IMR-90 (cell line): ENCODE measurements at regions not wholly inside any gene's neighbourhood (a gene's known extent, or its start where the extent isn't known, plus 50 kb on each side); places are given as distances from the start of the nearest gene placed in this dataset.

Source experiments
- ATAC-seq: fragments of 200-7000 bp; cut with Tn5 transposase; 2 replicates; pipeline ENCODE4 v1.9.1; 2020; ENCODE audit warnings: low read depth, mild to moderate bottlenecking, moderate library complexity
- BruUV-seq: library from RNA; stranded (reverse); fragments of 400-500 nt; replicated peaks from 2 replicates; lab custom pipeline; 2021; lab: Mats Ljungman, UMichigan
- CTCF ChIA-PET: fragments of 300-600 bp; formaldehyde crosslinking; extraction: SDS; loops from one replicate; lab custom pipeline; 2021; ENCODE audit warnings: antibody characterized with exemption; lab: Yijun Ruan, JAX
- POLR2A ChIA-PET: fragments of 300-600 bp; sonication (Branson Sonifier 250); formaldehyde crosslinking; loops from one replicate; lab custom pipeline; 2022; ENCODE audit warnings: antibody characterized with exemption; ENCODE audit not compliant: unreplicated experiment; lab: Charles Lee
- DNase-seq: peaks from one replicate; pipeline ENCODE4 v3.0.0; 2013
- H2AFZ ChIP-seq: replicated peaks from 2 replicates; pipeline ENCODE3; 2013; ENCODE audit warnings: low read length, mild to moderate bottlenecking; ENCODE audit not compliant: poor library complexity
- H2AK5ac ChIP-seq: 2 replicates; pipeline ENCODE4 v1.6.1; 2013; ENCODE audit warnings: low read depth, low read length, inconsistent platforms
- H2AK9ac ChIP-seq: replicated peaks from 2 replicates; pipeline ENCODE3; 2013; ENCODE audit warnings: mild to moderate bottlenecking, low read depth, low read length, moderate library complexity; ENCODE audit not compliant: poor library complexity
- H2BK120ac ChIP-seq: 2 replicates; pipeline ENCODE4 v1.6.1; 2013; ENCODE audit warnings: low read depth, low read length, inconsistent platforms
- H2BK15ac ChIP-seq: 3 replicates; pipeline ENCODE4 v1.6.1; 2013; ENCODE audit warnings: low read depth, low read length, inconsistent platforms
- H2BK20ac ChIP-seq: 2 replicates; pipeline ENCODE4 v1.6.1; 2013; ENCODE audit warnings: low read depth, mild to moderate bottlenecking, inconsistent platforms, low read length, moderate library complexity
- H2BK5ac ChIP-seq: 2 replicates; pipeline ENCODE4 v1.6.1; 2013; ENCODE audit warnings: mild to moderate bottlenecking, low read depth, low read length, inconsistent platforms; ENCODE audit not compliant: poor library complexity, severe bottlenecking
- H3K14ac ChIP-seq: replicated peaks from 2 replicates; pipeline ENCODE4 v1.6.1; 2013; ENCODE audit warnings: low read depth, low read length, inconsistent platforms
- H3K18ac ChIP-seq: 2 replicates; pipeline ENCODE4 v1.6.1; 2013; ENCODE audit warnings: low read depth, low read length, control low read depth
- H3K23ac ChIP-seq: 2 replicates; pipeline ENCODE4 v1.6.1; 2013; ENCODE audit warnings: low read depth, low read length, inconsistent platforms
- H3K27ac ChIP-seq: 2 replicates; pipeline ENCODE4 v1.5.1; 2013; ENCODE audit warnings: mild to moderate bottlenecking, control low read depth, low read length; ENCODE audit not compliant: insufficient read depth
- H3K27me3 ChIP-seq: 2 replicates; pipeline ENCODE4 v1.6.1; 2013; ENCODE audit warnings: low read length; ENCODE audit not compliant: control insufficient read depth, insufficient read depth
- H3K36me3 ChIP-seq: 2 replicates; pipeline ENCODE4 v1.6.1; 2013; ENCODE audit warnings: low read length, mixed read lengths; ENCODE audit not compliant: control insufficient read depth, insufficient read depth
- H3K4ac ChIP-seq: 2 replicates; pipeline ENCODE4 v1.6.1; 2013; ENCODE audit warnings: low read depth, low read length, inconsistent platforms
- H3K4me1 ChIP-seq: 2 replicates; pipeline ENCODE4 v1.6.1; 2013; ENCODE audit warnings: low read length, mixed read lengths; ENCODE audit not compliant: control insufficient read depth, insufficient read depth
- H3K4me2 ChIP-seq: 2 replicates; pipeline ENCODE4 v1.6.1; 2013; ENCODE audit warnings: low read depth, mild to moderate bottlenecking, control low read depth, low read length, moderate library complexity
- H3K4me3 ChIP-seq: 2 replicates; pipeline ENCODE4 v1.5.1; 2013; ENCODE audit warnings: low read depth, mild to moderate bottlenecking, control low read depth, low read length, moderate library complexity; ENCODE audit not compliant: insufficient read depth
- H3K56ac ChIP-seq: 2 replicates; pipeline ENCODE4 v1.6.1; 2013; ENCODE audit warnings: low read length, inconsistent platforms; ENCODE audit not compliant: insufficient read depth; ENCODE audit errors: extremely low read depth
- H3K79me1 ChIP-seq, 2 experiments: 2 replicates each; pipeline ENCODE4 v1.6.1; 2013; ENCODE audit warnings: low read length in 2 of 2, inconsistent platforms in 1 of 2, low read depth in 1 of 2
- H3K9ac ChIP-seq: 2 replicates; pipeline ENCODE4 v1.6.1; 2013; ENCODE audit warnings: low read depth, low read length, control low read depth
- H3K9me1 ChIP-seq: 2 replicates; pipeline ENCODE4 v1.6.1; 2013; ENCODE audit warnings: low read length, inconsistent platforms; ENCODE audit not compliant: insufficient read depth
- H3K9me3 ChIP-seq: 2 replicates; pipeline ENCODE4 v1.6.1; 2013; ENCODE audit warnings: low read length; ENCODE audit not compliant: control insufficient read depth, insufficient read depth
- H4K20me1 ChIP-seq: 2 replicates; pipeline ENCODE4 v1.6.1; 2013; ENCODE audit warnings: low read length, inconsistent platforms; ENCODE audit not compliant: insufficient read depth
- H4K5ac ChIP-seq: 2 replicates; pipeline ENCODE4 v1.6.1; 2013; ENCODE audit warnings: mild to moderate bottlenecking, low read depth, low read length, control low read depth
- H4K8ac ChIP-seq, 2 experiments: 2 replicates each; pipeline ENCODE4 v1.6.1; 2013; ENCODE audit warnings: low read depth in 2 of 2, low read length in 2 of 2, control low read depth in 1 of 2, inconsistent platforms in 1 of 2
- H4K91ac ChIP-seq: 2 replicates; pipeline ENCODE4 v1.6.1; 2013; ENCODE audit warnings: low read depth, low read length, inconsistent platforms; ENCODE audit not compliant: insufficient read depth
- BHLHE40 ChIP-seq: fragments of 150-350 bp; IDR thresholded peaks from 2 replicates; pipeline ENCODE4 v1.6.1; 2016; ENCODE audit warnings: mild to moderate bottlenecking, low read depth, low read length
- CEBPB ChIP-seq: IDR thresholded peaks from 2 replicates; pipeline ENCODE4 v1.6.1; 2012; ENCODE audit warnings: low read depth, low read length, improper control_type of control experiment
- CHD1 ChIP-seq: IDR thresholded peaks from 2 replicates; pipeline ENCODE4 v1.6.1; 2012; ENCODE audit warnings: low read depth, low read length, improper control_type of control experiment
- FOS ChIP-seq: fragments of 150-350 bp; IDR thresholded peaks from 2 replicates; pipeline ENCODE4 v1.6.1; 2016; ENCODE audit warnings: low read depth, low read length
- MAFK ChIP-seq: IDR thresholded peaks from 2 replicates; pipeline ENCODE4 v1.6.1; 2012; ENCODE audit warnings: low read depth, low read length, improper control_type of control experiment
- MAZ ChIP-seq: IDR thresholded peaks from 2 replicates; pipeline ENCODE4 v1.6.1; 2012; ENCODE audit warnings: low read depth, mild to moderate bottlenecking, low read length, improper control_type of control experiment, moderate library complexity, borderline replicate concordance
- MXI1 ChIP-seq: IDR thresholded peaks from 2 replicates; pipeline ENCODE4 v1.6.1; 2012; ENCODE audit warnings: low read depth, mild to moderate bottlenecking, low read length, moderate library complexity, borderline replicate concordance
- NFE2L2 ChIP-seq: fragments of 150-350 bp; IDR thresholded peaks from 2 replicates; pipeline ENCODE4 v1.6.1; 2016; ENCODE audit warnings: low read depth, mild to moderate bottlenecking, low read length
- POLR2A ChIP-seq: IDR thresholded peaks from 2 replicates; pipeline ENCODE4 v1.6.1; 2012; ENCODE audit warnings: mild to moderate bottlenecking, low read depth, low read length
- RAD21 ChIP-seq: IDR thresholded peaks from 2 replicates; pipeline ENCODE4 v1.6.1; 2012; ENCODE audit warnings: low read length, improper control_type of control experiment
- RCOR1 ChIP-seq: IDR thresholded peaks from 2 replicates; pipeline ENCODE4 v1.6.1; 2012; ENCODE audit warnings: mild to moderate bottlenecking, low read length, improper control_type of control experiment; ENCODE audit not compliant: insufficient replicate concordance
- RFX5 ChIP-seq: IDR thresholded peaks from 2 replicates; pipeline ENCODE4 v1.8.0; 2012; ENCODE audit warnings: low read depth, mild to moderate bottlenecking, low read length, moderate library complexity
- SMC3 ChIP-seq: fragments of 150-350 bp; IDR thresholded peaks from 2 replicates; pipeline ENCODE4 v1.6.1; 2016; ENCODE audit warnings: low read depth, mild to moderate bottlenecking, antibody characterized with exemption, low read length, moderate library complexity
- WGBS, 2 experiments: methylation state at CpG; one replicate each; pipeline versions ENCODE4 v1.1.5 to v1.1.7; 2013; ENCODE audit warnings: missing lambda C conversion rate in 2 of 2; ENCODE audit not compliant: insufficient read length in 1 of 2; ENCODE audit errors: extremely low coverage in 2 of 2; 5-methylcytosine and 5-hydroxymethylcytosine counted together
- dilution Hi-C: fragments of 300-500 bp; cut with HindIII; formaldehyde crosslinking; loops from one replicate; pipeline ENCODE4 v1.14.3; 2018; ENCODE audit warnings: low sequenced_read_pairs; ENCODE audit not compliant: unreplicated experiment
- in situ Hi-C: fragments of 300-500 bp; cut with MboI; formaldehyde crosslinking; loops from 3 replicates; pipeline ENCODE4 v1.14.3; 2019; ENCODE audit warnings: low sequenced_read_pairs, inconsistent platforms, mixed read lengths
- intact Hi-C: fragments of 100-400 bp; cut with micrococcal nuclease; formaldehyde crosslinking; loops from 2 replicates; pipeline ENCODE4 v1.10.0; 2022
- TF ChIP-seq, protein P1 (sequence below): fragments of 150-350 bp; IDR thresholded peaks from 2 replicates; pipeline ENCODE4 v1.6.1; 2016; ENCODE audit warnings: low read depth, mild to moderate bottlenecking, low read length, moderate library complexity, borderline replicate concordance
- TF ChIP-seq, protein P2 (sequence below): fragments of 150-350 bp; IDR thresholded peaks from 2 replicates; pipeline ENCODE4 v1.6.1; 2017; ENCODE audit warnings: mild to moderate bottlenecking, antibody characterized with exemption, low read length, low read depth
- TF ChIP-seq, protein P3 (sequence below): conservative IDR thresholded peaks from 2 replicates; pipeline ENCODE4 v1.5.1; 2012; ENCODE audit warnings: mild to moderate bottlenecking, low read depth, low read length, improper control_type of control experiment

DNA sequence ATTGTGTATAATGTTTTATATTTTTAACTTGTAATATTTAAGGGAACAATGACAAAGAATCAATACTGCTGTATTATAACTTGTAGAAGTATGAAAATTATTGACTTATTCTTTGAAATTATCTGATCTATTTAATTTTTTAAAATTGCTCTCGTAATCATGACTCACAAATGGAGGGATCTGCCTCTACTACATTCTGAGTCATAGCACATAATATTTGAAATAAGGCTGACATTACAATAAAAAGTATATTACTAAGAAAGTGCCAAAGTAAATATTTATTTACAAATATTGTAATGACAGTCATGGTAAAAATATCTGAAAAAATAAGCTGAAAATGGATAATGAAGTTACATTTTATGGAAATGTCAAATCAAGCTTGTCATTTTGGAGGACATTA is 1144.6 kb upstream of the CDH2 start:
- no peak overlapping the region for H2BK15ac ChIP-seq
- DNase-seq (peak; percentile 2), ATAC-seq (no peak)
- no peak overlapping the region for H3K4me2 ChIP-seq
- dilution Hi-C loops = no loop called here
- no peak overlapping the region for H3K27ac ChIP-seq
- H2AK5ac ChIP-seq = no peak overlapping the region
- H3K4me3 ChIP-seq = no peak overlapping the region
- no peak overlapping the region for H2AK9ac ChIP-seq
- no peaks in the 10 kb centered on the region for H3K4me1 ChIP-seq
- WGBS, 2 experiments = no CpG with 5 or more reads among the region's 1 CpG
- H2AFZ ChIP-seq = no peak overlapping the region
- H4K91ac ChIP-seq = no peak overlapping the region
- H4K5ac ChIP-seq = no peak overlapping the region
- H3K9me1 ChIP-seq = no peaks in the 10 kb centered on the region
- intact Hi-C loops = no loop called here
- H3K4ac ChIP-seq = no peak overlapping the region
- H3K14ac ChIP-seq = no peak overlapping the region
- no peaks in the 10 kb centered on the region for H3K79me1 ChIP-seq
- no peak overlapping the region for H2BK20ac ChIP-seq
- no peaks in the 10 kb centered on the region for H4K20me1 ChIP-seq
- no peaks in the 10 kb centered on the region for H3K27me3 ChIP-seq
- no peak overlapping the region for H3K18ac ChIP-seq
- H2BK120ac ChIP-seq = no peak overlapping the region
- no peak overlapping the region for H2BK5ac ChIP-seq
- no peak overlapping the region for H3K56ac ChIP-seq
- no peaks in the 10 kb centered on the region for H3K36me3 ChIP-seq
- ChIA-PET CTCF (no interaction called here), POLR2A (no interaction called here)
- no peak overlapping the region for H4K8ac ChIP-seq
- TF ChIP-seq MXI1 = no peak
- TF ChIP-seq, protein P1, sequence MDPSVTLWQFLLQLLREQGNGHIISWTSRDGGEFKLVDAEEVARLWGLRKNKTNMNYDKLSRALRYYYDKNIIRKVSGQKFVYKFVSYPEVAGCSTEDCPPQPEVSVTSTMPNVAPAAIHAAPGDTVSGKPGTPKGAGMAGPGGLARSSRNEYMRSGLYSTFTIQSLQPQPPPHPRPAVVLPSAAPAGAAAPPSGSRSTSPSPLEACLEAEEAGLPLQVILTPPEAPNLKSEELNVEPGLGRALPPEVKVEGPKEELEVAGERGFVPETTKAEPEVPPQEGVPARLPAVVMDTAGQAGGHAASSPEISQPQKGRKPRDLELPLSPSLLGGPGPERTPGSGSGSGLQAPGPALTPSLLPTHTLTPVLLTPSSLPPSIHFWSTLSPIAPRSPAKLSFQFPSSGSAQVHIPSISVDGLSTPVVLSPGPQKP = no peak
- no peak for TF ChIP-seq NFE2L2
- TF ChIP-seq CHD1 = no peak
- TF ChIP-seq, protein P2, sequence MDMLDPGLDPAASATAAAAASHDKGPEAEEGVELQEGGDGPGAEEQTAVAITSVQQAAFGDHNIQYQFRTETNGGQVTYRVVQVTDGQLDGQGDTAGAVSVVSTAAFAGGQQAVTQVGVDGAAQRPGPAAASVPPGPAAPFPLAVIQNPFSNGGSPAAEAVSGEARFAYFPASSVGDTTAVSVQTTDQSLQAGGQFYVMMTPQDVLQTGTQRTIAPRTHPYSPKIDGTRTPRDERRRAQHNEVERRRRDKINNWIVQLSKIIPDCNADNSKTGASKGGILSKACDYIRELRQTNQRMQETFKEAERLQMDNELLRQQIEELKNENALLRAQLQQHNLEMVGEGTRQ = no peak
- no peak for TF ChIP-seq BHLHE40
- TF ChIP-seq POLR2A = no peak
- TF ChIP-seq RFX5 = no peak
- TF ChIP-seq FOS = no peak
- no peak for TF ChIP-seq SMC3
- TF ChIP-seq MAZ = no peak
- TF ChIP-seq RCOR1 = no peak
- TF ChIP-seq, protein P3, sequence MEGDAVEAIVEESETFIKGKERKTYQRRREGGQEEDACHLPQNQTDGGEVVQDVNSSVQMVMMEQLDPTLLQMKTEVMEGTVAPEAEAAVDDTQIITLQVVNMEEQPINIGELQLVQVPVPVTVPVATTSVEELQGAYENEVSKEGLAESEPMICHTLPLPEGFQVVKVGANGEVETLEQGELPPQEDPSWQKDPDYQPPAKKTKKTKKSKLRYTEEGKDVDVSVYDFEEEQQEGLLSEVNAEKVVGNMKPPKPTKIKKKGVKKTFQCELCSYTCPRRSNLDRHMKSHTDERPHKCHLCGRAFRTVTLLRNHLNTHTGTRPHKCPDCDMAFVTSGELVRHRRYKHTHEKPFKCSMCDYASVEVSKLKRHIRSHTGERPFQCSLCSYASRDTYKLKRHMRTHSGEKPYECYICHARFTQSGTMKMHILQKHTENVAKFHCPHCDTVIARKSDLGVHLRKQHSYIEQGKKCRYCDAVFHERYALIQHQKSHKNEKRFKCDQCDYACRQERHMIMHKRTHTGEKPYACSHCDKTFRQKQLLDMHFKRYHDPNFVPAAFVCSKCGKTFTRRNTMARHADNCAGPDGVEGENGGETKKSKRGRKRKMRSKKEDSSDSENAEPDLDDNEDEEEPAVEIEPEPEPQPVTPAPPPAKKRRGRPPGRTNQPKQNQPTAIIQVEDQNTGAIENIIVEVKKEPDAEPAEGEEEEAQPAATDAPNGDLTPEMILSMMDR = no peak
- TF ChIP-seq CEBPB = no peak
- no peak for TF ChIP-seq RAD21
- TF ChIP-seq MAFK = no peak
- BruUV-seq = no TSS peak
- in situ Hi-C loops = no loop called here
- H3K9ac ChIP-seq = no peak overlapping the region
- H3K9me3 ChIP-seq = no peaks in the 10 kb centered on the region
- no peak overlapping the region for H3K23ac ChIP-seq
